Nephron (organoid): ENCODE measurements at regions not wholly inside any gene's neighbourhood (a gene's known extent, or its start where the extent isn't known, plus 50 kb on each side); places are given as distances from the start of the nearest gene placed in this dataset.

Source experiments
- H3K27ac Mint-ChIP-seq, 3 experiments: 2 replicates each; pipeline ENCODE4 v1.8.0; 2020; ENCODE audit warnings: mixed read lengths in 3 of 3, mild to moderate bottlenecking in 2 of 3, moderate library complexity in 1 of 3
- H3K27me3 Mint-ChIP-seq: 2 replicates; pipeline ENCODE4 v1.8.0; 2021; ENCODE audit warnings: low read depth, mild to moderate bottlenecking, moderate library complexity, mixed read lengths
- H3K36me3 Mint-ChIP-seq: 2 replicates; pipeline ENCODE4 v1.8.0; 2020; ENCODE audit warnings: low read depth, mixed read lengths
- H3K4me1 Mint-ChIP-seq: 2 replicates; pipeline ENCODE4 v1.8.0; 2020; ENCODE audit warnings: mixed read lengths
- H3K4me3 Mint-ChIP-seq, 3 experiments: 2 replicates each; pipeline ENCODE4 v1.8.0; 2020; ENCODE audit warnings: mild to moderate bottlenecking in 3 of 3, mixed read lengths in 3 of 3, moderate library complexity in 2 of 3
- H3K9me3 Mint-ChIP-seq: 2 replicates; pipeline ENCODE4 v1.8.0; 2020; ENCODE audit warnings: mixed read lengths
- CTCF ChIP-seq, 3 experiments: fragments of 200-600 bp; sonication (generic); IDR thresholded peaks; one replicate each; pipeline ENCODE4 v1.5.0; 2021; ENCODE audit warnings: antibody characterized with exemption in 3 of 3; ENCODE audit not compliant: unreplicated experiment in 3 of 3

- Mint-ChIP-seq H3K9me3 (no peaks in the 10 kb centered on the region), H3K36me3 (no peaks in the 10 kb centered on the region), H3K4me3 (no peak overlapping the region), H3K4me1 (peaks cover 6% of the 10 kb centered on the region), H3K27me3 (peaks cover 6% of the 10 kb centered on the region), H3K27ac (no peak overlapping the region)
- no peak for TF ChIP-seq CTCF (IDR thresholded peaks at IDR 0.05; ENCODE audit: unreplicated experiment in 3 of 3)
These were observed 230.3 kb downstream of the MAP2K4 start for GRCh38 chr17:12250973-12251372.

- H3K27me3 Mint-ChIP-seq, result peaks cover 5% of the 10 kb centered on the region
- no peak overlapping the region for H3K27ac Mint-ChIP-seq
- TF ChIP-seq CTCF (IDR thresholded peaks at IDR 0.05; ENCODE audit: unreplicated experiment in 3 of 3), result no peak
- H3K4me1 Mint-ChIP-seq, result peaks cover 15% of the 10 kb centered on the region
- H3K9me3 Mint-ChIP-seq, result no peaks in the 10 kb centered on the region
- no peaks in the 10 kb centered on the region for H3K36me3 Mint-ChIP-seq
- H3K4me3 Mint-ChIP-seq, result no peak overlapping the region
These were observed 231.8 kb downstream of the MAP2K4 start for GRCh38 chr17:12252462-12252861.

GRCh38 chr17:12254460-12254859 is 233.8 kb downstream of the MAP2K4 start:
- Mint-ChIP-seq H3K27ac (no peak overlapping the region), H3K36me3 (no peaks in the 10 kb centered on the region), H3K27me3 (peaks cover 5% of the 10 kb centered on the region), H3K4me1 (peaks cover 8% of the 10 kb centered on the region), H3K4me3 (no peak overlapping the region), H3K9me3 (no peaks in the 10 kb centered on the region)
- no peak for TF ChIP-seq CTCF (IDR thresholded peaks at IDR 0.05; ENCODE audit: unreplicated experiment in 3 of 3)

- H3K36me3 Mint-ChIP-seq, result no peaks in the 10 kb centered on the region
These were observed 235.8 kb downstream of the MAP2K4 start for GRCh38 chr17:12256380-12256995.

GRCh38 chr17:12257176-12257575 is 236.5 kb downstream of the MAP2K4 start:
- no peak for TF ChIP-seq CTCF (IDR thresholded peaks at IDR 0.05; ENCODE audit: unreplicated experiment in 3 of 3)
- H3K36me3 Mint-ChIP-seq, result no peaks in the 10 kb centered on the region

More at GRCh38 chr17:12256380-12256995, 235.8 kb downstream of the MAP2K4 start:
- peak; percentile 88 to 93 (median 89) for TF ChIP-seq CTCF (IDR thresholded peaks at IDR 0.05; ENCODE audit: unreplicated experiment in 3 of 3)
- peaks cover 7% of the 10 kb centered on the region for H3K27me3 Mint-ChIP-seq
- no peak overlapping the region for H3K27ac Mint-ChIP-seq
- peaks cover 8% of the 10 kb centered on the region for H3K4me1 Mint-ChIP-seq
- no peak overlapping the region for H3K4me3 Mint-ChIP-seq
- no peaks in the 10 kb centered on the region for H3K9me3 Mint-ChIP-seq

GRCh38 chr17:12261354-12261753 is 240.7 kb downstream of the MAP2K4 start:
- Mint-ChIP-seq H3K9me3 (peaks cover 4% of the 10 kb centered on the region), H3K4me3 (no peak overlapping the region), H3K36me3 (no peaks in the 10 kb centered on the region), H3K27ac (no peak overlapping the region), H3K27me3 (peaks cover 7% of the 10 kb centered on the region), H3K4me1 (peaks cover 8% of the 10 kb centered on the region)
- TF ChIP-seq CTCF (IDR thresholded peaks at IDR 0.05; ENCODE audit: unreplicated experiment in 3 of 3), result no peak

More at GRCh38 chr17:12257176-12257575, 236.5 kb downstream of the MAP2K4 start:
- H3K4me1 Mint-ChIP-seq, result peaks cover 8% of the 10 kb centered on the region
- H3K4me3 Mint-ChIP-seq, result no peak overlapping the region
- peaks cover 7% of the 10 kb centered on the region for H3K27me3 Mint-ChIP-seq
- peaks cover 1% of the 10 kb centered on the region for H3K9me3 Mint-ChIP-seq
- no peak overlapping the region for H3K27ac Mint-ChIP-seq
